Neural cell (in vitro differentiated cells): ENCODE measurements at regions not wholly inside any gene's neighbourhood (a gene's known extent, or its start where the extent isn't known, plus 50 kb on each side); places are given as distances from the start of the nearest gene placed in this dataset.

ENCODE experiments used
- EP300 ChIP-seq: fragments of 450-650 bp; conservative IDR thresholded peaks from 2 replicates; pipeline ENCODE4 v1.6.1; 2014; ENCODE audit warnings: antibody characterized with exemption, mild to moderate bottlenecking, moderate library complexity; ENCODE audit not compliant: poor library complexity, severe bottlenecking
- EZH2 ChIP-seq: fragments of 200-600, 300-800 bp; shearing (Covaris generic), sonication (generic); IDR thresholded peaks from 2 replicates; pipeline ENCODE4 v1.6.1; 2014; ENCODE audit warnings: antibody characterized with exemption, low read length, borderline replicate concordance, mild to moderate bottlenecking; ENCODE audit not compliant: insufficient read depth, poor library complexity, severe bottlenecking
- POLR2AphosphoS5 ChIP-seq: IDR thresholded peaks from 2 replicates; pipeline ENCODE4 v1.6.1; 2012
- RAD21 ChIP-seq: fragments of 450-650 bp; conservative IDR thresholded peaks from 2 replicates; pipeline ENCODE4 v1.6.1; 2014; ENCODE audit warnings: antibody characterized with exemption, mild to moderate bottlenecking, moderate library complexity
- SMC3 ChIP-seq: fragments of 450-650 bp; conservative IDR thresholded peaks from 2 replicates; pipeline ENCODE4 v1.6.1; 2014; ENCODE audit warnings: antibody characterized with exemption, mild to moderate bottlenecking, moderate library complexity; ENCODE audit not compliant: poor library complexity
- TAF1 ChIP-seq: IDR thresholded peaks from 2 replicates; pipeline ENCODE4 v1.6.1; 2012; ENCODE audit warnings: low read depth
- TF ChIP-seq, protein P1 (sequence below): fragments of 450-650 bp; IDR thresholded peaks from 2 replicates; pipeline ENCODE4 v1.5.1; 2014; ENCODE audit warnings: antibody characterized with exemption, mild to moderate bottlenecking, moderate library complexity; ENCODE audit not compliant: poor library complexity, severe bottlenecking
- TF ChIP-seq, protein P2 (sequence below): IDR thresholded peaks from 2 replicates; pipeline ENCODE4 v1.6.1; 2012; ENCODE audit warnings: borderline replicate concordance

DNA sequence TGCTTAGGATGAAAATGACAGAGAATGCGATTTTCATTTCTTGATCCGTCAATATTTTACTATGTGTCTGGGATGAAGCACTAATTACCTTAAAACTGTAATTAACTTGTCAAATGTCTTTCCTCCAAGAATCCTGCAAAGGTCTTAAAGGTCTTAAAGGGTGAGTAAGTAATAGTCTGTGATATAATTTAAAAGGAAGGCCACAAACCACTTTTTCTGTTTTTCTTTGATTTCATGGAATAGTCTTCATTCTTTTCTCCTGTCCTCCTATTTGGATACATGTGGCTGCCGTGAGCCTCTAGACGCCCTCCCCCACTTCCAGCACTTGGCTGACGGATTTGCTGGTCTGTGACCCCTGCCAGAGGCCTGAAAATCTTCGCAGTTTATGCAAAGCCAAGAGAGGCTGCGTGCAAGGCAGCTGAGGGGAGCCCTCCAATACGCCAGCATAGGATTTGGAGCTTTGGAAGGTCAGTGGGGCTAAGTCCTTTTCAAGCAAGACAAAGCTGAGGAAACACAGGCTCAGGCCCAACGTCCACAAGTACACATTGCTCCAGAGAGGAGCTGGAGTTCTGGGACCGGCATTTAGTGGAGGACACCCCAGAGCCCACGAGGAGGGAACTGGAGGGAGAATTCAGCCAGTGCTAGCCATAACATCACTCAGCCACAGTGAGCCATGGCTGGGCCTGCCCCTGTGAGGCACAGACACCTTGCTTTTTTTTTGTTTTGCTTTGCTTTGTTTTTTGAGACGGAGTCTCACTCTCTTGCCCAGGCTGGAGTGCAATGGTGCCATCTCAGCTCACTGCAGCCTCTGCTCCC, 382.6 kb downstream of the SMOC2 start:
- TF ChIP-seq TAF1 (no peak), SMC3 (no peak), EP300 (no peak), POLR2AphosphoS5 (no peak), RAD21 (no peak), EZH2 (no peak)
- TF ChIP-seq, protein P1, sequence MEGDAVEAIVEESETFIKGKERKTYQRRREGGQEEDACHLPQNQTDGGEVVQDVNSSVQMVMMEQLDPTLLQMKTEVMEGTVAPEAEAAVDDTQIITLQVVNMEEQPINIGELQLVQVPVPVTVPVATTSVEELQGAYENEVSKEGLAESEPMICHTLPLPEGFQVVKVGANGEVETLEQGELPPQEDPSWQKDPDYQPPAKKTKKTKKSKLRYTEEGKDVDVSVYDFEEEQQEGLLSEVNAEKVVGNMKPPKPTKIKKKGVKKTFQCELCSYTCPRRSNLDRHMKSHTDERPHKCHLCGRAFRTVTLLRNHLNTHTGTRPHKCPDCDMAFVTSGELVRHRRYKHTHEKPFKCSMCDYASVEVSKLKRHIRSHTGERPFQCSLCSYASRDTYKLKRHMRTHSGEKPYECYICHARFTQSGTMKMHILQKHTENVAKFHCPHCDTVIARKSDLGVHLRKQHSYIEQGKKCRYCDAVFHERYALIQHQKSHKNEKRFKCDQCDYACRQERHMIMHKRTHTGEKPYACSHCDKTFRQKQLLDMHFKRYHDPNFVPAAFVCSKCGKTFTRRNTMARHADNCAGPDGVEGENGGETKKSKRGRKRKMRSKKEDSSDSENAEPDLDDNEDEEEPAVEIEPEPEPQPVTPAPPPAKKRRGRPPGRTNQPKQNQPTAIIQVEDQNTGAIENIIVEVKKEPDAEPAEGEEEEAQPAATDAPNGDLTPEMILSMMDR: no peak
- TF ChIP-seq, protein P2, sequence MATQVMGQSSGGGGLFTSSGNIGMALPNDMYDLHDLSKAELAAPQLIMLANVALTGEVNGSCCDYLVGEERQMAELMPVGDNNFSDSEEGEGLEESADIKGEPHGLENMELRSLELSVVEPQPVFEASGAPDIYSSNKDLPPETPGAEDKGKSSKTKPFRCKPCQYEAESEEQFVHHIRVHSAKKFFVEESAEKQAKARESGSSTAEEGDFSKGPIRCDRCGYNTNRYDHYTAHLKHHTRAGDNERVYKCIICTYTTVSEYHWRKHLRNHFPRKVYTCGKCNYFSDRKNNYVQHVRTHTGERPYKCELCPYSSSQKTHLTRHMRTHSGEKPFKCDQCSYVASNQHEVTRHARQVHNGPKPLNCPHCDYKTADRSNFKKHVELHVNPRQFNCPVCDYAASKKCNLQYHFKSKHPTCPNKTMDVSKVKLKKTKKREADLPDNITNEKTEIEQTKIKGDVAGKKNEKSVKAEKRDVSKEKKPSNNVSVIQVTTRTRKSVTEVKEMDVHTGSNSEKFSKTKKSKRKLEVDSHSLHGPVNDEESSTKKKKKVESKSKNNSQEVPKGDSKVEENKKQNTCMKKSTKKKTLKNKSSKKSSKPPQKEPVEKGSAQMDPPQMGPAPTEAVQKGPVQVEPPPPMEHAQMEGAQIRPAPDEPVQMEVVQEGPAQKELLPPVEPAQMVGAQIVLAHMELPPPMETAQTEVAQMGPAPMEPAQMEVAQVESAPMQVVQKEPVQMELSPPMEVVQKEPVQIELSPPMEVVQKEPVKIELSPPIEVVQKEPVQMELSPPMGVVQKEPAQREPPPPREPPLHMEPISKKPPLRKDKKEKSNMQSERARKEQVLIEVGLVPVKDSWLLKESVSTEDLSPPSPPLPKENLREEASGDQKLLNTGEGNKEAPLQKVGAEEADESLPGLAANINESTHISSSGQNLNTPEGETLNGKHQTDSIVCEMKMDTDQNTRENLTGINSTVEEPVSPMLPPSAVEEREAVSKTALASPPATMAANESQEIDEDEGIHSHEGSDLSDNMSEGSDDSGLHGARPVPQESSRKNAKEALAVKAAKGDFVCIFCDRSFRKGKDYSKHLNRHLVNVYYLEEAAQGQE: no peak
